K562 (cell line): ENCODE measurements at regions not wholly inside any gene's neighbourhood (a gene's known extent, or its start where the extent isn't known, plus 50 kb on each side); places are given as distances from the start of the nearest gene placed in this dataset.

Experiments used
- ATAC-seq: fragments of 200-7000 bp; cut with Tn5 transposase; 3 replicates; pipeline ENCODE4 v1.9.1; 2020; ENCODE audit warnings: moderate library complexity
- BruUV-seq: library from RNA; stranded (reverse); fragments of 400-500 nt; replicated peaks from 2 replicates; lab custom pipeline; 2021; lab: Mats Ljungman, UMichigan
- CTCF ChIA-PET: fragments of 300-600 bp; formaldehyde crosslinking; extraction: SDS; loops from one replicate; lab custom pipeline; 2021; ENCODE audit warnings: low intra/inter-chr PET ratio; lab: Yijun Ruan, JAX
- POLR2A ChIA-PET: fragments of 300-600, 350-650 bp; sonication (Branson Sonifier 250); formaldehyde crosslinking; extraction: SDS; loops from one replicate; lab custom pipeline; 2021; ENCODE audit warnings: antibody characterized with exemption, inconsistent platforms; lab: Yijun Ruan, JAX
- DNase-seq, 4 experiments: peaks; one replicate each; pipeline versions ENCODE4 v3.0.0 to v3.0.0-alpha.2; 2011 to 2018; ENCODE audit warnings: low spot score in 3 of 4, mixed read lengths in 3 of 4; ENCODE audit errors: extremely low read depth in 1 of 4
- FAIRE-seq: peaks from 2 replicates; lab custom pipeline; 2011; peaks lifted over from hg19 to GRCh38; lab: Jason Lieb, UNC
- H2AFZ ChIP-seq: 2 replicates; pipeline ENCODE4 v1.6.0; 2011; ENCODE audit warnings: low read depth, low read length, control low read depth, inconsistent platforms
- H3K27ac ChIP-seq: fragments of 200-600 bp; 3 replicates; pipeline ENCODE4 v1.8.0; 2011; ENCODE audit warnings: low read depth, mild to moderate bottlenecking, control low read depth, inconsistent platforms, low read length, moderate library complexity, mixed read lengths; ENCODE audit errors: extremely low read depth
- H3K27me3 ChIP-seq, 2 experiments: fragments of 300-600 bp in 1 of 2; 2 replicates in 1 of 2; 3 replicates in 1 of 2; pipeline versions ENCODE4 v1.6.0 to v1.8.0; 2011; ENCODE audit warnings: inconsistent platforms in 2 of 2, low read length in 2 of 2, mild to moderate bottlenecking in 1 of 2, mixed read lengths in 1 of 2, moderate library complexity in 1 of 2; ENCODE audit not compliant: control insufficient read depth in 2 of 2, insufficient read depth in 2 of 2
- H3K36me3 ChIP-seq: fragments of 300-600 bp; 3 replicates; pipeline ENCODE4 v1.8.0; 2011; ENCODE audit warnings: mild to moderate bottlenecking, low read length, inconsistent platforms; ENCODE audit not compliant: control insufficient read depth, insufficient read depth
- H3K4me1 ChIP-seq, 2 experiments: fragments of 200-600 bp in 1 of 2; replicated peaks in 1 of 2; 2 replicates in 1 of 2; 3 replicates in 1 of 2; pipeline versions ENCODE4 v1.5.1 to v1.8.0; 2011; ENCODE audit warnings: inconsistent platforms in 2 of 2, low read length in 2 of 2, mild to moderate bottlenecking in 1 of 2, mixed read lengths in 1 of 2, moderate library complexity in 1 of 2; ENCODE audit not compliant: control insufficient read depth in 2 of 2, insufficient read depth in 2 of 2
- H3K4me2 ChIP-seq: 2 replicates; pipeline ENCODE4 v1.6.1; 2011; ENCODE audit warnings: low read length, control low read depth, inconsistent platforms, mixed read lengths; ENCODE audit not compliant: insufficient read depth
- H3K4me3 ChIP-seq: fragments of 200-600 bp; sonication (generic), shearing (Covaris generic); 2 replicates; pipeline ENCODE4 v1.5.1; 2016; ENCODE audit warnings: control low read depth, inconsistent platforms
- H3K79me2 ChIP-seq: fragments of 200-600 bp; 3 replicates; pipeline ENCODE4 v1.8.0; 2011; ENCODE audit warnings: low read length, inconsistent platforms; ENCODE audit not compliant: control insufficient read depth, insufficient read depth
- H3K9ac ChIP-seq, 2 experiments: 2 replicates each; pipeline versions ENCODE4 v1.6.0 to v1.6.1; 2011; ENCODE audit warnings: low read depth in 2 of 2, low read length in 2 of 2, control low read depth in 1 of 2, inconsistent platforms in 1 of 2, mild to moderate bottlenecking in 1 of 2, mixed read lengths in 1 of 2; ENCODE audit not compliant: insufficient read depth in 1 of 2
- H3K9me1 ChIP-seq: one replicate; pipeline ENCODE4 v1.6.0; 2011; ENCODE audit warnings: inconsistent platforms, mild to moderate bottlenecking, low read length, moderate library complexity; ENCODE audit not compliant: control insufficient read depth, insufficient read depth
- H3K9me3 ChIP-seq: replicated peaks from 2 replicates; pipeline ENCODE4 v1.5.1; 2011; ENCODE audit warnings: low read depth, low read length, inconsistent platforms; ENCODE audit not compliant: control insufficient read depth, insufficient read depth
- H4K20me1 ChIP-seq: replicated peaks from 2 replicates; pipeline ENCODE4 v1.6.1; 2011; ENCODE audit warnings: low read length, inconsistent platforms, mixed read lengths; ENCODE audit not compliant: control insufficient read depth, insufficient read depth
- L3MBTL2 ChIP-seq: fragments of 450-650 bp; IDR thresholded peaks from 2 replicates; pipeline ENCODE4 v1.6.1; 2016; ENCODE audit warnings: mild to moderate bottlenecking, moderate library complexity
- MGA ChIP-seq: fragments of 450-650 bp; IDR thresholded peaks from 2 replicates; pipeline ENCODE4 v1.6.1; 2016; ENCODE audit warnings: mild to moderate bottlenecking, moderate library complexity
- TAF9B ChIP-seq: fragments of 450-650 bp; IDR thresholded peaks from 2 replicates; pipeline ENCODE4 v1.6.1; 2018; ENCODE audit warnings: mild to moderate bottlenecking; ENCODE audit not compliant: partially characterized antibody
- ZBTB11 ChIP-seq, 3 experiments: fragments of 200-800 bp in 1 of 3; fragments of 250-450 bp in 1 of 3; fragments of 450-650 bp in 1 of 3; sonication (Bioruptor Pico) in 1 of 3; sonication (Bioruptor generic) in 1 of 3; formaldehyde crosslinking in 1 of 3; IDR thresholded peaks; 2 replicates each; pipeline versions ENCODE4 v1.6.1 to v1.8.0; 2016 to 2022; ENCODE audit warnings: mild to moderate bottlenecking in 2 of 3, missing genetic modification characterization in 2 of 3, missing compliant biosample characterization in 1 of 3, moderate library complexity in 1 of 3
- WGBS: fragments of 100-300 bp; shearing (Covaris generic); methylation state at CpG from one replicate; pipeline ENCODE4 v1.1.6; 2016; ENCODE audit warnings: low coverage, mixed read lengths; ENCODE audit not compliant: insufficient coverage; ENCODE audit errors: missing lambda C conversion rate; 5-methylcytosine and 5-hydroxymethylcytosine counted together
- in situ Hi-C: fragments of 300-500 bp; cut with MboI; formaldehyde crosslinking; loops from 4 replicates; pipeline ENCODE4 v1.15.0; 2018; ENCODE audit warnings: inconsistent platforms, mixed read lengths
- intact Hi-C: fragments of 100-400 bp; cut with micrococcal nuclease; formaldehyde crosslinking; loops from 2 replicates; pipeline ENCODE4 v1.14.2; 2022

- no peak for DNase-seq
- no peaks in the 10 kb centered on the region for H3K9me1 ChIP-seq
- no peak overlapping the region for H2AFZ ChIP-seq
- TF ChIP-seq MGA (peak; percentile 66), ZBTB11 (CRISPR knock-in tag; IDR thresholded peaks at IDR 0.05) (0 out of 6 replicates have a peak, but pooled peaks of 1 of the 3 experiments have one; percentile 27), TAF9B (no peak), L3MBTL2 (peak; percentile 84)
- in situ Hi-C loops (no loop called here), intact Hi-C loops (no loop called here)
- no peak overlapping the region for H3K9ac ChIP-seq
- no peaks in the 10 kb centered on the region for H3K4me1 ChIP-seq
- no peaks in the 10 kb centered on the region for H4K20me1 ChIP-seq
- ATAC-seq, result no peak
- H3K79me2 ChIP-seq, result no peaks in the 10 kb centered on the region
- no peak overlapping the region for H3K4me3 ChIP-seq
- WGBS, result 5% methylated on average over 7 of the region's 7 CpGs
- ChIA-PET CTCF (no interaction called here), POLR2A (interaction anchor here (0.6 to 0.7 kb wide), 2 partner anchors 76 to 298 kb away, joined by 3 to 5 read pairs; no protein-coding TSS in a partner anchor)
- BruUV-seq, result no TSS peak
- H3K27me3 ChIP-seq, result no peaks in the 10 kb centered on the region
- H3K27ac ChIP-seq, result no peak overlapping the region
- no peak overlapping the region for H3K4me2 ChIP-seq
- no peaks in the 10 kb centered on the region for H3K9me3 ChIP-seq
- FAIRE-seq, result no peak
- H3K36me3 ChIP-seq, result no peaks in the 10 kb centered on the region
Observed at GRCh38 chr12:105924526-105925208, 214.1 kb downstream of the NUAK1 start.
